GM19240 (cell line): ENCODE measurements at regions not wholly inside any gene's neighbourhood (a gene's known extent, or its start where the extent isn't known, plus 50 kb on each side); places are given as distances from the start of the nearest gene placed in this dataset.
"Not testable (repeated sequence)": the region's sequence is repeated elsewhere in the genome, so short reads cannot be mapped to it uniquely, and the experiment has no call there.

ENCODE experiments used
- DNase-seq: peaks from one replicate; pipeline ENCODE4 v3.0.0; 2011; ENCODE audit warnings: low spot score; ENCODE audit not compliant: insufficient read length

- no peak for DNase-seq
Measured at GRCh38 chr20:53774461-53775203, 181.0 kb upstream of the ZNF217 start.

GRCh38 chr20:53773792-53774401 lies 180.3 kb upstream of the ZNF217 start:
- DNase-seq: no peak

- not testable (repeated sequence) for DNase-seq
Measured at GRCh38 chr20:53773066-53773791, 179.6 kb upstream of the ZNF217 start.

- no peak for DNase-seq
Measured at GRCh38 chr20:53769041-53769440, 175.4 kb upstream of the ZNF217 start.

- no peak for DNase-seq
Measured at GRCh38 chr20:53768329-53768728, 174.7 kb upstream of the ZNF217 start.

GRCh38 chr20:53767206-53767930 lies 173.7 kb upstream of the ZNF217 start:
- DNase-seq: no peak

GRCh38 chr20:53764415-53764800 lies 170.8 kb upstream of the ZNF217 start:
- no peak for DNase-seq

GRCh38 chr20:53763707-53764414 lies 170.2 kb upstream of the ZNF217 start:
- no peak for DNase-seq

- DNase-seq: not testable (repeated sequence)
Measured at GRCh38 chr20:53762423-53762798, 168.8 kb upstream of the ZNF217 start.

- no peak for DNase-seq
Measured at GRCh38 chr20:53760025-53760441, 166.4 kb upstream of the ZNF217 start.

GRCh38 chr20:53757472-53757913 lies 163.9 kb upstream of the ZNF217 start:
- DNase-seq: no peak

GRCh38 chr20:53755733-53756531 lies 162.3 kb upstream of the ZNF217 start:
- no peak for DNase-seq

GRCh38 chr20:53753880-53754459 lies 160.3 kb upstream of the ZNF217 start:
- no peak for DNase-seq

- DNase-seq: no peak
Measured at GRCh38 chr20:53752971-53753879, 159.6 kb upstream of the ZNF217 start.

- no peak for DNase-seq
Measured at GRCh38 chr20:53752583-53752970, 158.9 kb upstream of the ZNF217 start.

GRCh38 chr20:53751620-53752318 lies 158.1 kb upstream of the ZNF217 start:
- DNase-seq: no peak

GRCh38 chr20:53750827-53751619 lies 157.4 kb upstream of the ZNF217 start:
- no peak for DNase-seq
